Trophoblast cell (in vitro differentiated cells and primary cell): ENCODE measurements at regions not wholly inside any gene's neighbourhood (a gene's known extent, or its start where the extent isn't known, plus 50 kb on each side); places are given as distances from the start of the nearest gene placed in this dataset.

Experiments
- DNase-seq, 2 donors: peaks; one replicate each; pipeline ENCODE4 v3.0.0-alpha.2; 2016
- H2AFZ ChIP-seq: 2 replicates; pipeline ENCODE4 v1.6.1; 2013; ENCODE audit warnings: low read length, moderate library complexity, mild to moderate bottlenecking; ENCODE audit not compliant: insufficient read depth, poor library complexity
- H2AK5ac ChIP-seq: 2 replicates; pipeline ENCODE4 v1.6.1; 2013; ENCODE audit warnings: mild to moderate bottlenecking, low read length
- H2BK120ac ChIP-seq: 2 replicates; pipeline ENCODE4 v1.6.1; 2013; ENCODE audit warnings: low read length, mild to moderate bottlenecking, moderate library complexity; ENCODE audit not compliant: insufficient read depth, poor library complexity
- H2BK12ac ChIP-seq: 2 replicates; pipeline ENCODE4 v1.6.1; 2013; ENCODE audit warnings: mild to moderate bottlenecking, low read length, moderate library complexity
- H2BK5ac ChIP-seq: 2 replicates; pipeline ENCODE4 v1.6.1; 2013; ENCODE audit warnings: low read length, low read depth, moderate library complexity, mild to moderate bottlenecking; ENCODE audit not compliant: poor library complexity
- H3K14ac ChIP-seq: 2 replicates; pipeline ENCODE4 v1.6.1; 2013; ENCODE audit warnings: mild to moderate bottlenecking, low read length
- H3K18ac ChIP-seq: 2 replicates; pipeline ENCODE4 v1.6.1; 2013; ENCODE audit warnings: mild to moderate bottlenecking, low read length
- H3K23ac ChIP-seq: 2 replicates; pipeline ENCODE4 v1.6.1; 2013; ENCODE audit warnings: low read length
- H3K27ac ChIP-seq: 2 replicates; pipeline ENCODE4 v1.5.1; 2013; ENCODE audit warnings: low read depth, mild to moderate bottlenecking, inconsistent platforms, low read length, moderate library complexity
- H3K27me3 ChIP-seq: 2 replicates; pipeline ENCODE4 v1.6.1; 2013; ENCODE audit warnings: inconsistent platforms, mild to moderate bottlenecking, low read length, moderate library complexity; ENCODE audit not compliant: insufficient read depth
- H3K36me3 ChIP-seq, 2 experiments: 1 replicate in 1 of 2; 2 replicates in 1 of 2; pipeline ENCODE4 v1.6.1; 2013; ENCODE audit warnings: low read length in 2 of 2, mild to moderate bottlenecking in 2 of 2, moderate library complexity in 1 of 2; ENCODE audit not compliant: insufficient read depth in 2 of 2, control insufficient read depth in 1 of 2
- H3K4ac ChIP-seq: 2 replicates; pipeline ENCODE4 v1.6.1; 2013; ENCODE audit warnings: low read depth, mild to moderate bottlenecking, low read length, moderate library complexity
- H3K4me1 ChIP-seq, 2 experiments: 1 replicate in 1 of 2; 2 replicates in 1 of 2; pipeline ENCODE4 v1.6.1; 2013; ENCODE audit warnings: low read length in 2 of 2, mild to moderate bottlenecking in 2 of 2, moderate library complexity in 1 of 2; ENCODE audit not compliant: insufficient read depth in 2 of 2, control insufficient read depth in 1 of 2
- H3K4me2 ChIP-seq: 2 replicates; pipeline ENCODE4 v1.6.1; 2013; ENCODE audit warnings: inconsistent platforms, mild to moderate bottlenecking, low read length, moderate library complexity
- H3K4me3 ChIP-seq: 2 replicates; pipeline ENCODE4 v1.5.1; 2013; ENCODE audit warnings: mild to moderate bottlenecking, low read depth, low read length, inconsistent platforms
- H3K79me1 ChIP-seq: one replicate; pipeline ENCODE4 v1.6.1; 2013; ENCODE audit warnings: low read length
- H3K79me2 ChIP-seq: 2 replicates; pipeline ENCODE4 v1.6.1; 2013; ENCODE audit warnings: low read length, mild to moderate bottlenecking; ENCODE audit not compliant: control insufficient read depth, insufficient read depth, poor library complexity
- H3K9ac ChIP-seq: 2 replicates; pipeline ENCODE4 v1.6.1; 2013; ENCODE audit warnings: mild to moderate bottlenecking, low read length
- H3K9me3 ChIP-seq: 2 replicates; pipeline ENCODE4 v1.6.1; 2013; ENCODE audit warnings: low read depth, mild to moderate bottlenecking, control low read depth, inconsistent platforms, low read length; ENCODE audit not compliant: insufficient read depth
- H4K12ac ChIP-seq: 2 replicates; pipeline ENCODE4 v1.6.1; 2013; ENCODE audit warnings: low read depth, mild to moderate bottlenecking, low read length, moderate library complexity
- H4K8ac ChIP-seq: 2 replicates; pipeline ENCODE4 v1.6.1; 2013; ENCODE audit warnings: low read depth, mild to moderate bottlenecking, low read length, moderate library complexity
- H4K91ac ChIP-seq: one replicate; pipeline ENCODE4 v1.6.1; 2013; ENCODE audit warnings: low read depth, mild to moderate bottlenecking, low read length, moderate library complexity
- WGBS: extraction: QIAGEN DNeasy Blood & Tissue Kit; methylation state at CpG from one replicate; pipeline ENCODE4 v1.1.7; 2013; ENCODE audit warnings: missing lambda C conversion rate; ENCODE audit not compliant: insufficient read length, insufficient coverage; ENCODE audit errors: extremely low coverage; 5-methylcytosine and 5-hydroxymethylcytosine counted together

DNA sequence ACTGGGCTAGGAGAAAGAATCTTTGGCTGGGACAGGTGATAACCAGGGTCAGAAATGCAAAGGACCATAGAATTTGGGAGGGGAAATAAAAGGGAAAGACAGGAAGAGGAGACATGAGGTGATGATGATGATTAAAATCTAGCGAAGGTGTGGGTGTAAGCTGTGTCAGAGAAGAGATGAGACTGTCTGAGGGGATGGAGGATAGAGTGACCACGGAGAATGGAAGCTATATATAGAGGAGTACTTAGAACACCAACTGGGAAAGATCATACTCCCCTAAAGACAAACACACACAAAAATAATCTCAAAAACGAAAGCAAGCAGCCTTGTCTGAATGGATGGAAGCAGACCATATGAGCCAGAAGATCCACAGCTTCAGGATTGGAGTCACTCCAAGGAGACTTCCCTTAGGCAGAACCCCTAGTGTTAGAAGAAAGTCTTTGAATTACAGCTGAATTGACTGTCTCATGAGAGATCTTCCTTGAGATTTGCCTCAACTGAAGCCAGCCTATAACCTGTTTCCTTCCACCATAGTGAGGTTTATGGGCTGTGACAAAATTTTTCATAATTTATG is 115.2 kb upstream of the DAZL start:
- no peaks in the 10 kb centered on the region for H3K36me3 ChIP-seq
- H2BK5ac ChIP-seq: no peak overlapping the region
- no peak overlapping the region for H3K9ac ChIP-seq
- no peak overlapping the region for H3K4ac ChIP-seq
- no peak overlapping the region for H4K91ac ChIP-seq
- H3K18ac ChIP-seq: no peak overlapping the region
- H2AK5ac ChIP-seq: no peak overlapping the region
- no peaks in the 10 kb centered on the region for H3K79me2 ChIP-seq
- H3K4me1 ChIP-seq: peaks cover 5 to 11% of the 10 kb centered on the region in 2 experiments
- H4K12ac ChIP-seq: no peak overlapping the region
- H3K4me3 ChIP-seq: no peak overlapping the region
- H3K14ac ChIP-seq: no peak overlapping the region
- H2BK12ac ChIP-seq: no peak overlapping the region
- peaks cover 3% of the 10 kb centered on the region for H3K9me3 ChIP-seq
- H3K27me3 ChIP-seq: no peaks in the 10 kb centered on the region
- DNase-seq: no peak
- no peak overlapping the region for H3K27ac ChIP-seq
- H3K23ac ChIP-seq: no peak overlapping the region
- no peak overlapping the region for H2BK120ac ChIP-seq
- H2AFZ ChIP-seq: no peak overlapping the region
- peaks cover 2% of the 10 kb centered on the region for H3K79me1 ChIP-seq
- WGBS: no CpG with 5 or more reads among the region's 3 CpGs
- no peak overlapping the region for H3K4me2 ChIP-seq
- H4K8ac ChIP-seq: no peak overlapping the region

DNA sequence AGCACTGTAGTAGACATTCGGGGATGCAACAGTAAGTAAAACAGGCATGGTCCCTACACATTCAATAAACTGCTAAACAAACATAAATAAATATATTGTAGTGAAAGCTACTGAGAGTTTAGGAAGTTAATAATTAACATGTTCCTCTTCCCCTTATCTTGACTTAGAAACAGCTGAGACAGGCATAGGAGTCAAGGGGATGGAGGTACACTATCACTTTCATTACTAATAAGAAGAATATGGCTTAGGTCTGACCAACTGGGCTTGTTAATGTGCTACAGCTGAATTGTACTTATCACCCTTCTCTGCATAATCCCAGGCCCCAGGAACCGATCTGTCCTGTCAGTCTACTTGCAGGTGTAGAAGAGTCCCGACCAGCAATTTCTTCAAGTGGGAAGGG is 116.3 kb upstream of the DAZL start:
- WGBS: no CpG with 5 or more reads among the region's 3 CpGs
- Histone ChIP-seq H3K27ac (no peak overlapping the region), H3K9ac (no peak overlapping the region), H3K4me2 (no peak overlapping the region), H3K4ac (no peak overlapping the region), H3K27me3 (no peaks in the 10 kb centered on the region), H2BK120ac (no peak overlapping the region), H3K79me1 (no peaks in the 10 kb centered on the region), H2AK5ac (no peak overlapping the region), H3K4me1 (peaks cover 0 to 3% of the 10 kb centered on the region in 2 experiments), H2BK5ac (no peak overlapping the region), H4K8ac (no peak overlapping the region), H4K12ac (no peak overlapping the region), H2BK12ac (no peak overlapping the region), H3K79me2 (no peaks in the 10 kb centered on the region), H3K18ac (no peak overlapping the region), H2AFZ (no peak overlapping the region), H3K14ac (no peak overlapping the region), H3K9me3 (peaks cover 2% of the 10 kb centered on the region), H3K36me3 (no peaks in the 10 kb centered on the region), H3K4me3 (no peak overlapping the region), H3K23ac (no peak overlapping the region), H4K91ac (no peak overlapping the region)
- DNase-seq: no peak

DNA sequence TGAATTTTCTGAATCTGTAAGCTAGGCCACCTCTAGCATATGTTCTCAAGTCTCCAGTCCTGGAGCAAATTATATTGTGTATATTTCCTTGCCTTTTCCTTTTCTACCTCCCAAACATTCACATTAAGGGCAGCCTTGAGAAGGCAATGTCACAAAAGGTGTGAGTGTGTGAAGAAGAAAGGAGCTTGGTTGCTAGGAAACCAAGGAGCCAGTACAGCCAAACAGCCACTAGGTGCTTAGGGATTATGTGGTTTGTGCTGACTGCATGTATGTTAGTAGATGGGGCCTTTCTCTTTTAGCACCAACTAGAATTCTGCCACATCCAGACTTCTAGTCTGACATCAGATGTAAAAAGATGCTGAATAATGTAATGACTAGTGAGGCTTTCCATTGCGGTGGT is 118.8 kb upstream of the DAZL start:
- Histone ChIP-seq H3K9me3 (no peaks in the 10 kb centered on the region), H2BK5ac (no peak overlapping the region), H3K14ac (no peak overlapping the region), H3K27ac (no peak overlapping the region), H4K8ac (no peak overlapping the region), H2BK120ac (no peak overlapping the region), H3K4ac (no peak overlapping the region), H4K91ac (no peak overlapping the region), H3K4me2 (no peak overlapping the region), H3K23ac (no peak overlapping the region), H3K79me1 (peaks cover under 1% of the 10 kb centered on the region), H2AK5ac (no peak overlapping the region), H2BK12ac (no peak overlapping the region), H3K79me2 (no peaks in the 10 kb centered on the region), H3K18ac (no peak overlapping the region), H2AFZ (no peak overlapping the region), H3K4me1 (peaks cover 3 to 4% of the 10 kb centered on the region in 2 experiments), H4K12ac (no peak overlapping the region), H3K36me3 (no peaks in the 10 kb centered on the region), H3K27me3 (no peaks in the 10 kb centered on the region), H3K9ac (no peak overlapping the region), H3K4me3 (no peak overlapping the region)
- DNase-seq: peak; percentile 59 to 72
- WGBS: no CpG with 5 or more reads among the region's 1 CpG

DNA sequence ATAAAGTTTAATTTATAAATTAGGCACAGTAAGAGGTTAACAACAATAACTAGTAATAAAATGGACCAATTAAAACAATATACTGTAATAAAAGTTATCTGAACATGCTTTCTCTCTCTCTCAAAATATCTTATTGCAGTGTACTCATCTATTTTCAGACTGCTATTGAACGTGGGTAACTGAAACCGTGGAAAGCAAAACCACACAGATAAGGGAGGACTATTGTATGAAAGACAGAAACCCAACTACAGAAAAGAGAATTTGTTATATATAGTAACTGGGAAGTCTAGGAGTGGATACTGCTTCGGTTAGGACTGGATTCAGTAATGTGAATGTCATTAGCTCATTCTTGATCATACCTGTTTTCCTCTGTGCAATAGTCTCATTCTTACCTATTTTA is 119.3 kb upstream of the DAZL start:
- Histone ChIP-seq H4K91ac (no peak overlapping the region), H3K9ac (no peak overlapping the region), H3K4me2 (no peak overlapping the region), H3K9me3 (no peaks in the 10 kb centered on the region), H3K18ac (no peak overlapping the region), H2AK5ac (no peak overlapping the region), H3K4me1 (peaks cover 3 to 5% of the 10 kb centered on the region in 2 experiments), H3K27ac (no peak overlapping the region), H4K12ac (no peak overlapping the region), H3K79me2 (no peaks in the 10 kb centered on the region), H3K79me1 (peaks cover 2% of the 10 kb centered on the region), H3K27me3 (no peaks in the 10 kb centered on the region), H3K36me3 (no peaks in the 10 kb centered on the region), H2BK12ac (no peak overlapping the region), H2AFZ (no peak overlapping the region), H3K4me3 (no peak overlapping the region), H4K8ac (no peak overlapping the region), H2BK5ac (no peak overlapping the region), H3K14ac (no peak overlapping the region), H3K4ac (no peak overlapping the region), H2BK120ac (no peak overlapping the region), H3K23ac (no peak overlapping the region)
- no peak for DNase-seq
- no CpG with 5 or more reads among the region's 3 CpGs for WGBS
